H54 (cell line): ENCODE measurements at regions not wholly inside any gene's neighbourhood (a gene's known extent, or its start where the extent isn't known, plus 50 kb on each side); places are given as distances from the start of the nearest gene placed in this dataset.

Experiments
- DNase-seq: peaks from one replicate; pipeline ENCODE4 v3.0.0; 2011; ENCODE audit warnings: low spot score, mixed read lengths; ENCODE audit not compliant: insufficient read length
- FAIRE-seq: peaks from 3 replicates; lab custom pipeline; 2011; peaks lifted over from hg19 to GRCh38; lab: Jason Lieb, UNC
- POLR2A ChIP-seq: IDR thresholded peaks from 2 replicates; pipeline ENCODE4 v1.6.1; 2011; ENCODE audit warnings: low read depth, mild to moderate bottlenecking, low read length

DNA sequence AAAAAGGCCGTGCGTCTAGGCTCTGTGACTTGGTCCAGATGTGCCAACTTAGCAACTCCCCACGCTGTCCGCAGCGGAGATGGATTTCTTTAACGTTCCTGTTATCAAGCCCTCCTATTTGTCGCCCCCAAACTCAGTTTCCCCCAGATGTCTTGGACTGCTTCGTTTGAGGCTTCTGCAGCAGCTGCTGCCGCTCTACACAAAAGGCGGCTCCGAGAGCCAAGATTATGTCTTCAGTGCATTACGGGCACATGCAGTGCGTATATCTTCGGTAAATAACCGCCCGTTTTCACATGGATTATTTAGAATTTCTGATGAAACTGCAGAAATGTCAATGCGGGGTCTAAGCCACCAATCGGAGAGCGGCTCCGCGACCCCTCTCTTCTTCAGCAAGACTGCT, 240.6 kb upstream of the ZFHX3 start:
- FAIRE-seq, result no peak
- no peak for TF ChIP-seq POLR2A

DNA sequence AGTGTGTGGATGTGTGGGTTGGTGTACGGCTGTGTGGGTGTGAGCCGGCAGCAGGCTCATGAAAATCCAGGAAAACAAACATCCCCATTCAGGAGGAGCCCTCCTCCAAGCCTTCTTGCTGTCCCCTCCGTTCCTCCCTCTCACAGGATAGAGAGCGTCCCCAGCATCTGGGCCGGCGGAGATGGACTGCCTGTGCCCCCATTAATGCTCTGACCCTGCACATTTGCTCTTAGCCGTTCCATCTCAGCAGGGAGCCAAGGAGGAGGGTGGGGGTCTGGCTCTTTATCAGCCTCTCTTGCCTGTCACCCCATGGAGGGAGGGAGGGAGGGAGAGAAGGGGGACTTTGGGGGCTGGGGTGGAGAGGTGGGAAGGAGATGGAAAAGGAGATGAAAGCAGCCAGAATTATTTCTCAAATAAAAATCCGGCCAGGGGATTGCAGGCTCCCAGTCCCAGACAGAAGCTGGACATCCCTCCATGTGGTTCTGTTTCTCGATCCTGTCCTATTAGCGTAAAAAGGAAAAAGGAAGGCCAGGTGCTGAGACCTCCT, 240.0 kb upstream of the ZFHX3 start:
- no peak for TF ChIP-seq POLR2A
- no peak for FAIRE-seq
- no peak for DNase-seq

More for the DNA sequence above, 240.6 kb upstream of the ZFHX3 start:
- no peak for DNase-seq

DNA sequence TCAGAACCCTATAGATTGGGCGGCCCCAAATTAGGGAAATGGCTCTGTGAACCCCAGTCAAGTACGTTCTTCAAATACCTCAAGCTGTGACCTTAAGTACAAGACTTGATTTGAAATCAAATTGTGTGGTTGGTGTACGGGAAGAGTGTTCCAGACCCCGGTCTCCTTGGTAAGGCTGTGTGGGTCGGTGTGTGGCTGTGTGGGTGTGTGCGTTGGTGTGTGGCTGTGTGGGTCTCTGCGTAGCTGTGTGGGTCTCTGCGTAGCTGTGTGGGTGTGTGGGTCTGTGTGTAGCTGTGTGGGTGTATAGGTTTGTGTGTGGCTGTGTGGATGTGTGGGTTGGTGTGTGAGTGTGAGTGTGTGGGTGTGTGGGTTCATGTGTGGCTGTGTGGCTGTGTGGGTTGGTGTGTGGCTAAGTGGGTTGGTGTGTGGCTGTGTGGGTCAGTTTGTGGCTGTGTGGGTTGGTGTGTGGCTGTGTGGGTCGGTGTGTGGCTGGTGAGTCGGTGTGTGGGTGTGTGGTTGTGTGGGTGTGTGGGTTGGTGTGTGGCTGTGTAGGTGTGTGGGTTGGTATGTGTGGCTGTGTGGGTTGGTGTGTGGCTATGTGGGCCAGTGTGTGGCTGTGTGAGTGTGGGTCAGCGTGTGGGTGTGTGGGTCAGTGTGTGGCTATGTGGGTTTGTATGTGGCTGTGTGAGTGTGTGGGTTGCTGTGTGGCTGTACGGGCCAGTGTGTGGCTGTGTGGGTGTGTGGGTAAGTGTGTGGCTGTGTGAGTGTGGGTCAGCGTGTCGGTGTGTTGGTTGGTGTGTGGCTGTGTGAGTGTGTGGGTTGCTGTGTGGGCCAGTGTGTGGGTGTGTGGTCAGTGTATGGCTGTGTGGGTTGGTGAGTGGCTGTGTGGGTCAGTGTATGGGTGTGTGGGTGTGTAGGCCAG, 238.7 kb upstream of the ZFHX3 start:
- no peak for DNase-seq
- TF ChIP-seq POLR2A, result no peak
- FAIRE-seq, result no peak

DNA sequence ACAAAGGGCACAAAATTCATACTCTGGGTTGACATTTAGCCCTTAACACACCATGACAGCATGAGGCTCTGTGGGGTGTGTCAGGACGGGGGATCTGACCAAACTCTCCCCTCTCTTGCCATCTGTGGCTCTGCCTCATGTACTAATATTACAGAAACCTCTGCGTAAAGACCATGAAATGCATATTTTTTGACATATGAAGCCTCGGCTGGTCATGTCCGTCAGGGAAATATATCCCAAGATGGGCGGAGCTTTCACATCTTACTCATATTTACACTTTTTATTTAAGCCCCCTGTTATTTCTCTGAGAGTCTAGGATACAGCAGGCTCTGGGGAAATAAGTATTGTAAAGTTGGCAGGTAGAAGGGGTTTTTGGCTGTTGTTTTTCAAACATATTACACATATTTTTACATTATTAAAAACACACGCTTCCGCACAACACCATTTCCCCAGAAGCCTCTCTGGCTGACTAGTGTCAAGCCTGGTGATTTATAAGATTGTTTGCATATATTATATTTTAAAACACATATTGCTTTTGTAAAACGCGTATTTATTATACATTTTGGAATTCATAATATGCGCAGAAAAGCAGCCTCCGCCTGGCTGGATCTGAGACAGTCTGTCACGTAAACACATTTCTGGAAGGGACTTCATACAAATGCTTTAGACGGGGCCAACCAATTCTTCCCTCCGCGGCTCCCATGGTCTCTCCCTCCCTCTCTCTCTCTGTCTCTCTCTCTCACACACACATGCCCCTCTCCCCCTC, 237.7 kb upstream of the ZFHX3 start:
- TF ChIP-seq POLR2A, result no peak
- no peak for FAIRE-seq
- DNase-seq, result no peak

DNA sequence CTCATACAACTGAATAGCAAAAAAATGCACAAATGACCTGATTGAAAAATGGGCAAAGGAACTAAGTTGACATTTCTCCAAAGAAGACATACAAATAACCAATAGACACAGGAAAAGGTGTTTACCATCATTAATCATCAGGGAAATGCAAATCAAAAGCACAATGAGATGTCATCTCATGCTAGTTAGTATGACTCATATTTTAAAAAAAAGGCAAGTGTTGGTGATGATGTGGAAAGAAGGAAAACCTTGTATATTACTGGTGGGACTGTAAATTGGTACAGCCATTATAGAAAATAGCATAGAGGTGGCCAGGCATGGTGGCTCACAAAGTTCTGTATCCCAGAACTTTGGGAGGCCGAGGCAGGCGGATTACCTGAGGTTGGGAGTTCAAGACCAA, 232.5 kb upstream of the ZFHX3 start:
- DNase-seq, result no peak
- FAIRE-seq, result no peak
- TF ChIP-seq POLR2A, result no peak

DNA sequence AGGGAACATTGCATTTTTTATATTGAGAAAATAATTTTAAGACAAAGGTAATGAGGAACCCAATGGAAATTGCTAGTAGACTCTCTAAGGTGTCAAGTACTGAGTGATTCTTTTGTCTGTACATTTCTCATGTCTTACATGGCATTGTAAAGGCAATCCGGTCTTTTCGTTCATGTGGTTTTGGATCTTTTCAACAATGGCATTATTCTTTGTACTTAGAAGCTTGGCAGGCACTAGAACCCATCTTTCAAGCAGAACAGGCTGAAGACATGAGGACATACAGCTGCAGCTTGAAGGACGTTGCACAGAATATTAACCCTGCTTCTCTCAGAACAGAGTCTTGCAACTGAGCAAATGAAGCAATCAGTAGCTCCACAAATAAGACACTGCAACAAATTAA, 231.5 kb upstream of the ZFHX3 start:
- DNase-seq (no peak), FAIRE-seq (no peak)
- TF ChIP-seq POLR2A, result no peak

DNA sequence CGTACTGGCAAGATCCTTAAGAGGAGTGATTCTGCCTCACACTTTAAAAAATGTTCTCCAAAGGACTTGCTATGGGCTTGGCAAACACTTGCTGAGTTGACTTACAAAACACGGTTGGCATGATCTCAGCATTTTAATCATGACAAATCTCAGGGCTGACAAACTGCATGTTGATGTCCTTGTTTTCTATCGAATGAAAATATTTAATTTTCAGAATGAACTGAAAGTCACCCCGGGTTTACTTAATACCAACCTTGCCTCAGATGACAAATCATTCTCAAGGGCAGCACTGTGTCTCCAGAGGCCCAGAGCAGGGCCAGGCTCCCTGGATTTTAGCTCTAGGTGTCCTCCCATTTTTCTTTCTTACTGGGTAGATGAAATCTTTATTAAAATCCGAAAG, 229.1 kb upstream of the ZFHX3 start:
- FAIRE-seq (no peak), DNase-seq (no peak)
- TF ChIP-seq POLR2A, result no peak

DNA sequence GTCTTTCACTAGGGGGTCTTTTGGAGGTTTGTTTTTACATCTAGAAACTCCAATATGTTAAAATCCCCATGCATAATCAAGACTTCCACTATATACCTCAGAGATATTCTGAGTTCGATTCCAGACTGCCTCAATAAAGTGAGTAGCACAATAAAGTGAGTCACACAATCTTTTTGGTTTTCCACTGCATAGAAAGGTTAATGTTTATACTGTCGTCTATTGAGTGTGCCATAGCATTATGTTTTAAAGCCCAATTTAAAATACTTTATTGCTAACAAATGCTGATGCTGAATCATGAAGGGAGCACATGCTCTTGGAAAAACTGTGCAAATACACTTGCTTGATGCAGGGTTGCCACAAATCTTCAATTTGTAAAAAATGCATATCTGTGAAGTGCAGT, 227.5 kb upstream of the ZFHX3 start:
- FAIRE-seq, result no peak
- TF ChIP-seq POLR2A, result no peak

DNA sequence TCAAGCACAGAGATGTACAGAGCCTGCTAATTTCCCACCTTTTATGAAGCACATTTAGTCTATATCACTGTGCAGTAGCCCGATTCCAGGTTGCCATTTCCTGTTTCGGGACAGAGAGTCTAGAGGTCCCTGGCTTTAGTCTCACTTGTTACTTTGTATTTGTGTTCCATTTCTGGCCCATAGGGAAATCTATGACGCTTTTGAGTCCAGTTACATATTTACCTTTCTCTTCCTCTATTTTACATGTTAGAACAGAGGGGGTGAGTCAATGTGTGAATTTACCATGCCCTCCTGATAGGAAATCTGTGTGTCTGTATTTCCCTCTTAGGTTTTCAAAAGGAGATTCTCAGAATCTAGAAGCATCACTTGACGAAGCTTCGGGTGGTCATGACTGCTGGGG, 227.1 kb upstream of the ZFHX3 start:
- DNase-seq (no peak), FAIRE-seq (no peak)
- no peak for TF ChIP-seq POLR2A

More for the DNA sequence above, 227.5 kb upstream of the ZFHX3 start:
- no peak for DNase-seq

DNA sequence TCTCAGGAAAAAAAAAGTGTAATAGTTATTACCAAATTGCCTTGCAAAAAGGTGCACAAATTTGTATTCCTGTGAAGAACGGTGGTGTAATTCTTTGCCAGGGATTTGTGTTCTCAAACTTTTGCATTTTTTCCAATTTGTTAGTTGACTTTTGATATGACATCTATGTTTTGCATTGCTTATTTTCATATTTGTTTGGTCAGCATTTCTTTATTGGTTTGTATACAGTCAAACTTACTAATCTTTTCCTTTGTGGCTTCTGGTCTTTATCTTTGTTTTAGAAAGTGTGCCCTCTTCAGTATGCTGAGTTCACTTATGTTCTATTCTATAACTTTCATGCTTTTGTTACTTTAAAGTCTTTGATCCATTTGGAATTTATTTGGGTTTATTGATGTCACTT, 226.2 kb upstream of the ZFHX3 start:
- DNase-seq (no peak), FAIRE-seq (no peak)
- no peak for TF ChIP-seq POLR2A

DNA sequence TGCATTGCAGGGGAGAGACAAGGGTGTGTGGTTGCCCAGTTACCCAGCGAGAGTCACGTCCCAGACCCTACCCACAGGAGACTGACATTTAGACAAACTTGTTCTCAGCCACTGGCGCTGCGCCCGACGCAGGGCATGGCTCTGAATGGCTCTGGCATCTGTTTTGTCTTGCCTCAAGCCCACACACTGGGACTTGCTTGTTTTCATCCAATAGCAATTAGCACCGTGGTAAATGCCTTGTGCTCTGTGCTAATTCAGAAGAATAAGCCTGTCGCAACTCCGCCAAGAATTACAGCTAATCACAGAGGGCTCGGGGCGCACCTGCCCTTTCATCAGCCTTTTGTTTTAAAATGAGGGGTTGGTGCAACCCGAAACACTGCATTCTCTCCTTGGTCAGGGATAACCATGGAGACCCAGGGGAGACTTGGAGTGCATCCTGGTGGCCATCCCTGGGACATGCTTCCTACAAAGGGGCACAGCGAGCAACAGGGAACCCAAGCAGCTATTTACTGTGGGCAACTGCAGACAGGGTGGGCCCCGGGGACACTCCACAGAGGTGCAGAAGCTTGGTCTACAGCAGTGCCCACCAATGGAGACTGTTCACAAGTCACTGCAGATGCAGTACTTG, 220.6 kb upstream of the ZFHX3 start:
- no peak for FAIRE-seq
- no peak for TF ChIP-seq POLR2A
- no peak for DNase-seq

DNA sequence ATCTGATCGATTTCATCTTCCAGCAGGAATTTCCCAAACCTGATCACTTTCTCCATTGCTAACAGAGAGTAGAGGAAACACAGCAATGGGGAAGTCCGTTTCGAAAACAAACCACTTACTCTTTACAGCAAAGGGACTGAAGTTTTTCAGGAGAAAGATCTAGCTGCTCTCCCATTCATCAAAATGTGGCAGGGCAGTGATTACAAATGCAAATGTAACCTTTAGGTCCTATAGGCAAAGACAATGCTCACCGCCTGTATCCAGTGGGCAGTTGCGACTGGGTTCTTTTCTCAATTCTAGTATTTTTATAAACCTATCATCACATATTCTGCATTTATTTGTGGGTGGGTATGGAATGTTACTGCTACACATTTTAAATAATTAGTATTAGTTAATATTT, 218.0 kb upstream of the ZFHX3 start:
- FAIRE-seq (no peak), DNase-seq (no peak)

DNA sequence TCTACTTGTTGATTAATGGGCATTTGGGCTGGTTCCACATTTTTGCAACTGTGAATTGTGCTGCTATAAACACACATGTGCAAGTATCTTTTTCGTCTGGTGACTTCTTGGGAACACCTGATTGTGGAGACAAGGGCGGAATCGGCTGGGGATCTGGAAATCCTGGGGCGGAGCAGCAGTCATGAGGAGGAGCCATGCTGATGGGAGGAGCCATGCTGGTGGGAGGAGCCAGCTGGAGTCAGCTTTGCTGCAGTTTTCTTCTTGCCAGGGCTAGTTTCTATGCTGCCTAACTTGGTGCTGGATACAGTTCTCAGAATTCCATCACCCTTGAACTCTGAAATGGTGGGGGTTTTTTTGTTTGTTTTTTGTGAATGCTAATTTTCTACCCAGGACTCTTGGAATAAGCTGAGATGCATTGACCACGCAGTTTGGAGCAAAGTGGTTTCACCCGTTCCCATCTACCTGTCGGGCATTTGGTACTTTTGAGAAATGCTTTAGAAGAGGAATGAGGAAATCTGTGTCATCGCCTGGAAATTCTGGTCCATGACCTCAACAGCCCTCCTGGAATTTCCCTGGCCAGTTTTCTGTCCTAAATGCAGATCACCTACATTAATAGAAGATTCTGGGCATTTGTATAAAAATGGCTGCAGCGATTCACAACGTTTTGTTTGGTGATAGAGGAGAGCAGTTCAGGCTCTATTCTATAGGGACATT, 217.4 kb upstream of the ZFHX3 start:
- DNase-seq (no peak), FAIRE-seq (no peak)
- TF ChIP-seq POLR2A, result no peak

More for the DNA sequence above, 218.0 kb upstream of the ZFHX3 start:
- TF ChIP-seq POLR2A, result no peak
